ENCODE measurements at regions not wholly inside any gene's neighbourhood (a gene's known extent, or its start where the extent isn't known, plus 50 kb on each side); places are given as distances from the start of the nearest gene placed in this dataset.

DNA sequence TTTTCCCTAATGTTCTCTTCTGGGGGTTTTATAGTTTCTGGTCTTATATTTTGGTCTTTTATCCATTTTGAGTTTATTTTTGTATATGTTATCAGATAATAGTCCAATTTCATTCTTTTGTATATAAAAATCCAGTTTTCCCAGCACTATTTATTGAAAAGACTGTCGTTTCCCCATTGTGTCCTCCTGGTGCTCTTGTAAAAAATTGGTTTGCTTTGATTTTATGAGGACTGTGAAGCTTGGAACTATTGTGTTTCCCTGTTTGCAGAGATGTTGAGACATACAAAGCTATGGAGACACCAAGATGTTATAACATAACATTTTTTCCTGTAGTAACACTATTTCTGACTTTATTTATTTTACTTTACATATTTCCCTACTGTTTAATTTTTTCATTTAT, 163.3 kb upstream of the TUT7 start:
- H3K27me3 Mint-ChIP-seq, result peaks cover 6% of the 10 kb centered on the region
- ATAC-seq (no peak), DNase-seq (no peak)
- CTCF ChIA-PET, result no interaction called here
- H3K9me3 Mint-ChIP-seq (ENCODE audit: low read depth), result no peaks in the 10 kb centered on the region
- no peaks in the 10 kb centered on the region for H3K36me3 Mint-ChIP-seq (ENCODE audit: low read depth)
- no peak overlapping the region for H3K27ac Mint-ChIP-seq
- POLR2A ChIA-PET, result no interaction called here
- intact Hi-C loops (cut with DNase I, micrococcal nuclease), result no loop called here
- H3K4me1 Mint-ChIP-seq, result no peaks in the 10 kb centered on the region
- no peak overlapping the region for H3K4me3 Mint-ChIP-seq

DNA sequence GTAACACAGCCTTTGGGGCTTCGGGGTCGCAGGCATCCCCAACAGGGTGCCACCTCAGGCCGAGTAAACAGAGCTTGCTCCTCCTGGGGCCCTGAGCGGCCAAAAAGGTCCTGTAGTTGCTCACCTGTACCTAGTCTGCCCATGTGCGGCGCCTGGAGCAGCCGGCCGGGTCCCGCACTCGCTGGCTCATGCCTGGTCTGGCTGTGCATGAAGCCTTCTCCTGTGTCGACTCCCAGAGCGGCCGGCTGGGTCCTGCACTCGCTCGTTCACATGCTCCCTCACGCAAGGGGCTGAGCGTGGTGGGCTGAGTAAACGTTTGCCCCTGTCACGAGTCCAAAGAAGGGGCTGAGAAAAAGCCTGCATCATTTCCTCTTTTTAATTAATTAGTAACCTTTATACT, 162.4 kb upstream of the TUT7 start:
- no peak overlapping the region for H3K4me3 Mint-ChIP-seq
- no peaks in the 10 kb centered on the region for H3K9me3 Mint-ChIP-seq (ENCODE audit: low read depth)
- no peak for DNase-seq
- no peaks in the 10 kb centered on the region for H3K36me3 Mint-ChIP-seq (ENCODE audit: low read depth)
- intact Hi-C loops (cut with DNase I, micrococcal nuclease), result no loop called here
- CTCF ChIA-PET, result interaction anchor here (0.5 to 0.6 kb wide), 2 partner anchors 30 to 1546 kb away, joined by 3 to 4 read pairs; no protein-coding TSS in a partner anchor
- POLR2A ChIA-PET, result no interaction called here
- H3K4me1 Mint-ChIP-seq, result no peaks in the 10 kb centered on the region
- no peak overlapping the region for H3K27ac Mint-ChIP-seq
- peaks cover 6% of the 10 kb centered on the region for H3K27me3 Mint-ChIP-seq
- no peak for ATAC-seq

DNA sequence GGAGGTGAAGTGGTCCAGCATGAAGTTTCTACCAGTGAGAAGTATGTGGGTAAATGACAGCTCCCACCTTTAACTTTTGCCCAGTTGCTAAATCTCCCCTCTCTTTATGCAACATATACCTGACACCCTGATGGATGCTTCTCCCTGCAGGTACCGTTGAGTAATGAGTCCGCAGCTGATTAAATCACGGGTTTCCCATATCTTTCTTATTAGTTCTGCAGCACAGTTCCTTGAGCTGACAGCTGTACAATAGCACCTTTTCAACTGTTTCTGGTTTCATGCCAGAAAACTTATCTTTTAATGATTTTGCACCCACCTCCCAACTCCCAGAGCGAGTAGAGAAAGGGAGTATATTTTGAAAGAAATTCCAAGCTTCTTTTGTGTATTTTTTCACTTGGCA, 161.0 kb upstream of the TUT7 start:
- ChIA-PET CTCF (interaction anchor here (0.6 kb wide), 2 partner anchors 81 to 98 kb away, joined by 3 to 4 read pairs; no protein-coding TSS in a partner anchor), POLR2A (no interaction called here)
- peaks cover 6% of the 10 kb centered on the region for H3K27me3 Mint-ChIP-seq
- no peaks in the 10 kb centered on the region for H3K4me1 Mint-ChIP-seq
- H3K4me3 Mint-ChIP-seq, result no peak overlapping the region
- DNase-seq (no peak), ATAC-seq (no peak)
- no peaks in the 10 kb centered on the region for H3K9me3 Mint-ChIP-seq (ENCODE audit: low read depth)
- H3K36me3 Mint-ChIP-seq (ENCODE audit: low read depth), result no peaks in the 10 kb centered on the region
- intact Hi-C loops (cut with DNase I, micrococcal nuclease), result no loop called here
- H3K27ac Mint-ChIP-seq, result no peak overlapping the region

DNA sequence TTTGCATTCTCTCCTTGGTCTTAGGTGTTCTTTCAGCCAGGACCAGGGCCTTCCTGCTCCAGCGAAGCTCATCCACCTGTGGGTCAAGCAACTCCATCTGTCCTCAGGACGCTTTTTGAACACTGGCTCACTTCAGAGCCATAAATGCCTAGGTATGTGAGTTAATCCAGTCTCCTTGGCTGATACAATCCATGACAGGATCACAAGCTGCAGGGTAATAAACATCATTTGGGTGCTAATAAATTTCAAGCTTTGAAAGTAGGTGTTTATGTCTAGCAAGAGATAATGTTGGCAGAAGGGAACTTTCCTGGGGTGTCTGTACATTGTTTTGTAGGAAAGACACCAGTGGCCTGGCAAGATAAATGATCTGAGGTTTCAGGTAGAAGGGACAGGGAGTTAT, 159.2 kb upstream of the TUT7 start:
- intact Hi-C loops (cut with DNase I, micrococcal nuclease), result no loop called here
- ChIA-PET POLR2A (no interaction called here), CTCF (no interaction called here)

DNA sequence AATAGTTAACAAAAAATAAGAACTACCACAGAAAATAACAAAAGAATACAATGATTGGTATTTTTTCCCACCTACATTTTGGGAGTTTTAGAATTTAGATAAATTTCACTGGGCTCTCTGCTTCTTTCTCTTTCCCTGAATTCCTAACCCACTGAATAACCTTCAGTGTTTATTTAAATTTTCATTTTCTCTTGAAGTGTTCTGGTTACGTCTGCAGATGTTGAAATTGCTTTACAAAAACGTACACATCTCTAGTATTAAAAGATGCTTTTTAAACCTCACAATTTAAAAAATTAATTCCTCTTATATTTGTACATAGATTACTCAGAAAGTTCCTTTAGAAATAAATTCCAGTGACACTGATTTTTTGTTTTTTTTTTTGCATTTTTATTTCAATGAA, 158.7 kb upstream of the TUT7 start:
- CTCF ChIA-PET, result no interaction called here
- H3K27ac Mint-ChIP-seq, result no peak overlapping the region
- no peaks in the 10 kb centered on the region for H3K9me3 Mint-ChIP-seq (ENCODE audit: low read depth)
- intact Hi-C loops (cut with DNase I, micrococcal nuclease), result no loop called here
- ATAC-seq, result no peak
- H3K4me1 Mint-ChIP-seq, result no peaks in the 10 kb centered on the region
- DNase-seq, result no peak
- POLR2A ChIA-PET, result interaction anchor here (0.6 kb wide), 1 partner anchor 1207 kb away, joined by 3 read pairs; no protein-coding TSS in a partner anchor
- no peak overlapping the region for H3K4me3 Mint-ChIP-seq
- H3K27me3 Mint-ChIP-seq, result peaks cover 6% of the 10 kb centered on the region
- H3K36me3 Mint-ChIP-seq (ENCODE audit: low read depth), result no peaks in the 10 kb centered on the region

More for the DNA sequence above, 159.2 kb upstream of the TUT7 start:
- peaks cover 6% of the 10 kb centered on the region for H3K27me3 Mint-ChIP-seq
- H3K4me1 Mint-ChIP-seq, result no peaks in the 10 kb centered on the region
- ATAC-seq, result no peak
- H3K27ac Mint-ChIP-seq, result no peak overlapping the region
- H3K36me3 Mint-ChIP-seq (ENCODE audit: low read depth), result no peaks in the 10 kb centered on the region
- no peak overlapping the region for H3K4me3 Mint-ChIP-seq
- H3K9me3 Mint-ChIP-seq (ENCODE audit: low read depth), result no peaks in the 10 kb centered on the region
- no peak for DNase-seq

DNA sequence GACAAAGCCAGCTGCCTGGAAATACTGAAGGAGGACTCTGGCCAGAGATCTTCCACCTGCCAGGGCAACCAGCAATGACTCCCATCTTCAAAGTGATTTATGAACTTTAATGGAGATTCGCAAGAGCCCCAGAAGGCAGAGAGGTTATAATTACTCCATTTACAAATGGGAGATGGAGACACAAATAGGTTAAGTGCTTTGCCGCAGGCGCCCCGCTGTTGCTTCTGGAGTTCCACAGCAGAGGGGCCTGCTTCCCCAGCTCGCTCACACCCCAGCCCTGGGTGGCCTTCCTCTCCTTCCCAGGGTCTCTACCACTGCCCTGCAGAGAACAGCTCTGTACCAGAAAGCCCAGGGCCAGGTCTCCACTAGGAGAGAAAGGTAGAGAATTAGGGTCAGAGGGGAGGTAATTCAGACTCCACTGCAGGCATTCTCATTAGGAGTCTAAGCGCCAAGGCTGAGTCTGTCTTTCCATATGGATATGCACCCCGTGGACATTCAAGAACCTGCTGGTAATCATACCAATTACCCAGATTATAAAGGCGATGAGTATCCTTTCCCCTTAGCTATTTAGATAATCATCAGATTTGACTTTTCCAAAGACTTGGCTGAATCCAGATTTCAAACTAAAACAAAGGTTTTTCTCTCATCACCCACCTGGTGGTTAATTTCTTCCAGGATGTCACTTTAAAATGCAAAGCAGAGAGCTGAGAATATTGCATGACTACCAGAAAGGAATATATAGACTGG, 157.6 kb upstream of the TUT7 start:
- ChIA-PET POLR2A (no interaction called here), CTCF (interaction anchor here (1.2 kb wide), 1 partner anchor 12 kb away, joined by 3 read pairs; no protein-coding TSS in a partner anchor)
- Mint-ChIP-seq H3K4me3 (no peak overlapping the region), H3K9me3 (ENCODE audit: low read depth) (no peaks in the 10 kb centered on the region), H3K27ac (no peak overlapping the region), H3K36me3 (ENCODE audit: low read depth) (no peaks in the 10 kb centered on the region), H3K27me3 (peaks cover 8% of the 10 kb centered on the region), H3K4me1 (no peaks in the 10 kb centered on the region)
- no peak for DNase-seq
- ATAC-seq, result no peak
- intact Hi-C loops (cut with DNase I, micrococcal nuclease), result no loop called here

DNA sequence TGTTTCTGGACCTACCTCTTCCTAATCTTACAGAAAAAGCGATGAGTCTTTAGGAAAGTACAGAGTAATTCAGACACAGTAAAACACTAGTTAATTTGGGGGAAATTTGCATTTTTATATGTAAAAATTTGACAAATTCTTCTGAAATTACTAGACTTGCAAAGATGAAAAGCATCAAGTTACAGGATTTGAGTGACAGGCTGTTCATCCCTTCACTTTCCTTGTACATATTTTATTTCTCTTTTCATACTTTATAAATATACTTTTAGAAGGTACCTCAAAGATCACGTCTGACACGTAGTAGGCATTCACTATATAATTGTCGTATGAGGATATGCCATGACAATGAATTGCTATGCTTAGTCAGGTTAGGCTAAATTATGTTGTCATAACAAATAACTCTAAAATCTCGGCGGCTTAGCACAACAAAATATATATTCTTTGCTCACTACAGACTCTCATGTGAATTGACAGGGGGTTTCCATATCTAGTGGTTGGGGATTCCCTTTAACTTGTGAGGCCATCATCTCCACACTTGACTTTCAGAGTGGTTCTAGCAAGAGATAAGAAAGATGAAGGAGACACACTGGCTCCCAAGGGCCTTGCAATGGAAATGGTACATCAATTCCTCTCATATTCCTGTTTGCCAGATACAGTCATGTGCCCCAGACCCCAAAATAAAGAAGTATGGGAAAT, 154.1 kb upstream of the TUT7 start:
- no peaks in the 10 kb centered on the region for H3K4me1 Mint-ChIP-seq
- ChIA-PET CTCF (interaction anchor here (0.9 kb wide), 1 partner anchor 12 kb away, joined by 4 read pairs; no protein-coding TSS in a partner anchor), POLR2A (no interaction called here)
- H3K27ac Mint-ChIP-seq, result no peak overlapping the region
- H3K4me3 Mint-ChIP-seq, result no peak overlapping the region
- no peak for DNase-seq
- H3K9me3 Mint-ChIP-seq (ENCODE audit: low read depth), result no peaks in the 10 kb centered on the region
- intact Hi-C loops (cut with DNase I, micrococcal nuclease), result no loop called here
- H3K36me3 Mint-ChIP-seq (ENCODE audit: low read depth), result no peaks in the 10 kb centered on the region
- peaks cover 13% of the 10 kb centered on the region for H3K27me3 Mint-ChIP-seq
- no peak for ATAC-seq

DNA sequence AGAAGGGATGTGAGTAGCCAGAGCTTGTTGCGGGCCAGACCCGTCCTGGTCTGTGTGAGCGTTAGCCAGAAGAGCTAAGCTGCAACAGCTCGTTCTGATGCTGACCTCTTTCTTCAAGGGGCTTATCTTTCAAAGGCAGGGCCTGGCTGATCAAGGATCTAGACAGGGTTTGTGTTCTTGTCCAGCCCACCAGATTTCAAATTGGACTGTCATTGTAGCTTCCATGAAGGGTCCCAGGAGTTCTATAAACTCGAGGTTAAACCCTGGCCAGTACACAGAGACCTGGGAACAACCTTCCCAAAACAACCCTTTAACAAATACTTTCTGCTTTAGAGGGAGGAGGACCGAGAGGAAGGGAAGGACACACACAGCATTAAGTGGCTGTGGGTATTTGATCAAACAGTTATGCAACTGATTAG, 153.0 kb upstream of the TUT7 start:
- H3K4me1 Mint-ChIP-seq, result no peaks in the 10 kb centered on the region
- no peaks in the 10 kb centered on the region for H3K36me3 Mint-ChIP-seq (ENCODE audit: low read depth)
- no peak overlapping the region for H3K27ac Mint-ChIP-seq
- ChIA-PET CTCF (no interaction called here), POLR2A (no interaction called here)
- no peaks in the 10 kb centered on the region for H3K9me3 Mint-ChIP-seq (ENCODE audit: low read depth)
- H3K27me3 Mint-ChIP-seq, result peaks cover 15% of the 10 kb centered on the region
- no peak for ATAC-seq
- no peak for DNase-seq
- intact Hi-C loops (cut with DNase I, micrococcal nuclease), result no loop called here
- H3K4me3 Mint-ChIP-seq, result no peak overlapping the region

DNA sequence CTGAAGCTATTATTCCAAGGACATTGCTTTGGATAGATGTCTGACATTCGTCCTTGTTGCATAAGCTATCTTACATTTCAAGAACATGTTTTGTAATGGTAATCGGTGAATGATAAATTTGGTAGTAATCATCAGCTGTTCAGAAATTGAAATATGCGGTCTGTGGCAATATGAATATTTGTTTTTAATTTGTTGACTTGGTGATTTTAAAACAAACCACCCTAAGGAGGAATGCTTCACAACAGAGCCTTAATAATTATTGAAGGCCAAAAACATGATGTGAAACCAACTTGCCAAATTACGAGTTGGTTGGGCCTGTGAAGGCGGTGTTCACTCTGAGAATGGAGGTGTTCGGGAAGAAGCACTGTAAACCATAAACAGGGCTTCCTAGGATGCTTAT, 149.7 kb upstream of the TUT7 start:
- peaks cover 23% of the 10 kb centered on the region for H3K27me3 Mint-ChIP-seq

DNA sequence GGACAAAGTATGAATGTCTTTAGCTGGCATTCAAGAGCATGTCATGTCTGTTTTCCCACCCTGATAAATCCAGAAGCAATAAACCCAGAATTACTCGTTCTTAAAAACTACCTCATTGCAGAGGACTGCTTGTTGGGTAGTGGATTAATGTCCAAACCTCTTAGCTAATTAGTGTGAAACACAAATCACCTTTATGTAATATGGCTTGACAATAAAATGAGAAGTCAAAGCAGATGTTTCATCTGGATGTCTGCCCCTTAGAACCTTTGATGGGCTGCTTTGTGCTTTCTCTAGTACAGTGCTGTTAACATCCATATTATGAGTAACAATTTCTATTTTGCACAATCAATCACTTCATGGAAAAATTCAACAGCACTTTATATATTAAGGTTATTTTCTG, 149.1 kb upstream of the TUT7 start:
- no peak overlapping the region for H3K27ac Mint-ChIP-seq
- no peak for ATAC-seq
- peaks cover 26% of the 10 kb centered on the region for H3K27me3 Mint-ChIP-seq
- H3K4me1 Mint-ChIP-seq, result no peaks in the 10 kb centered on the region
- intact Hi-C loops (cut with DNase I, micrococcal nuclease), result no loop called here
- POLR2A ChIA-PET, result no interaction called here
- CTCF ChIA-PET, result no interaction called here
- H3K36me3 Mint-ChIP-seq (ENCODE audit: low read depth), result no peaks in the 10 kb centered on the region
- DNase-seq, result no peak
- no peaks in the 10 kb centered on the region for H3K9me3 Mint-ChIP-seq (ENCODE audit: low read depth)
- H3K4me3 Mint-ChIP-seq, result no peak overlapping the region

More for the DNA sequence above, 149.7 kb upstream of the TUT7 start:
- H3K9me3 Mint-ChIP-seq (ENCODE audit: low read depth), result no peaks in the 10 kb centered on the region
- no peaks in the 10 kb centered on the region for H3K4me1 Mint-ChIP-seq
- CTCF ChIA-PET, result no interaction called here
- no peaks in the 10 kb centered on the region for H3K36me3 Mint-ChIP-seq (ENCODE audit: low read depth)
- ATAC-seq (no peak), DNase-seq (no peak)
- H3K27ac Mint-ChIP-seq, result no peak overlapping the region
- POLR2A ChIA-PET, result no interaction called here
- no peak overlapping the region for H3K4me3 Mint-ChIP-seq
- intact Hi-C loops (cut with DNase I, micrococcal nuclease), result no loop called here

DNA sequence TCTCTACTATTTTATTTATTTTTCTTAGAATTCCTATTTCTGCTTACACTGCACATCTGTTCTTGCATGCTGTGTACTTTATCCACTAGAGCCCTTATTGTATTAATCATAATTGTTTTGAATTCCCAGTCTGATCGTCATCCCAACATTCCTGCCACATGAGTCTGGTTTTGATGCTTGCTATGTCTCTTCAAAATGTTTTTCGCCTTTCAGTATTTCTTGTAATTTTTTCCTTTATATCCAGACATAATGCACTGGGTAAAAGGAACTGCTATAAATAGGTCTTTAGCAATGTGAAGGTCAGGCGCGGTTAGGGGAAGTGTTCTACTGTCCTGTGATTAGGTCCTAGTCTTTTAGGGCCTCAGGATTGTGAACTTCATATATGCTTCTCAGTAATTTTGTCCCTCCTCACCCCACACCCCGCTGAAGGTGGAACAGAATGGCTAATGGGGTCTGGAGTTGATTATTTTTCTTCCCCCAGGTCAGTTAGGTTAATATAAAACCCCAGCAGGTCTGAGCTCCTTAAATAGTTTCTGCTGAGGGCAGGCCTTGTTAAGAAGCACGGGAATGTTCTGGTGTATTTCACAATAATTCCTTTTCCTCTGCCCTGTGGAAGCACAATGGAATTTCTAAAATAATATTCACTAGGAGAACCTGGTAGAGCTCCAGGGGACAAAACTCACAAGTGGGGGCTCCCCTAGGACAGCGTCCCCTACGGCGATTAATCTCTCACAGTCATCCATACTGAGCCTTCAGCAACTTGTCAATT, 146.6 kb upstream of the TUT7 start:
- ChIA-PET CTCF (interaction anchor here (0.8 kb wide), 1 partner anchor 10 kb away, joined by 3 read pairs; no protein-coding TSS in a partner anchor), POLR2A (no interaction called here)
- intact Hi-C loops (cut with DNase I, micrococcal nuclease), result no loop called here

DNA sequence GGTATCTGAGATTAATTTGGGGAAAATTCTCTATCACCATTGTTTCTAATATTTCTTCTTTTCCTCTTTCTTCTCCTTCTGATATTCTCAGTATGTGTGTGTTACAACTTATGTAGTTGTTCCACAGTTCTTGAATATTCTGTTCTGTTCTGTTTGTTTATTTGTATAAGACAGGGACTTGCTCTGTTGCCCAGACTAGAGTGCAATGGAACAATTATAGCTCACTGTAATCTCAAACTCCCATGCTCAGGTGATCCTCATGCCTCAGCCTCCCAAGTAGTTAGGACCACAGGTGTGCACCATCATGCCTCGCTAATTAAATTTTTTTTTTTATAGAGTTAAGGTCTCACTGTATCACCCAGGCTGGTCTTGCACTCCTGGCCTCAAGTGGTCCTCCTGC, 145.8 kb upstream of the TUT7 start:
- intact Hi-C loops (cut with DNase I, micrococcal nuclease), result no loop called here
- H3K4me1 Mint-ChIP-seq, result no peaks in the 10 kb centered on the region
- POLR2A ChIA-PET, result no interaction called here
- H3K36me3 Mint-ChIP-seq (ENCODE audit: low read depth), result no peaks in the 10 kb centered on the region
- CTCF ChIA-PET, result no interaction called here
- no peaks in the 10 kb centered on the region for H3K9me3 Mint-ChIP-seq (ENCODE audit: low read depth)
- H3K27ac Mint-ChIP-seq, result no peak overlapping the region
- H3K4me3 Mint-ChIP-seq, result no peak overlapping the region
- DNase-seq (no peak), ATAC-seq (no peak)
- H3K27me3 Mint-ChIP-seq, result peaks cover 29% of the 10 kb centered on the region

More for the DNA sequence above, 146.6 kb upstream of the TUT7 start:
- H3K9me3 Mint-ChIP-seq (ENCODE audit: low read depth), result no peaks in the 10 kb centered on the region
- H3K36me3 Mint-ChIP-seq (ENCODE audit: low read depth), result no peaks in the 10 kb centered on the region
- H3K27ac Mint-ChIP-seq, result no peak overlapping the region
- no peak overlapping the region for H3K4me3 Mint-ChIP-seq
- no peak for ATAC-seq
- H3K27me3 Mint-ChIP-seq, result peaks cover 29% of the 10 kb centered on the region
- H3K4me1 Mint-ChIP-seq, result no peaks in the 10 kb centered on the region
- no peak for DNase-seq

All from activated CD4-positive, alpha-beta T cell treated with anti-CD3 and anti-CD28 coated beads for 36 hours (primary cell).